NCI-H82 treated with DMSO at 0.1 percent for 48 hours (cell line): ENCODE measurements at regions not wholly inside any gene's neighbourhood (a gene's known extent, or its start where the extent isn't known, plus 50 kb on each side); places are given as distances from the start of the nearest gene placed in this dataset.

ENCODE experiments used
- DNase-seq: peaks from one replicate; lab custom pipeline; 2025; ENCODE audit not compliant: unreplicated experiment; lab: John Stamatoyannopoulos, UW

GRCh38 chr6:113122060-113122459, 735.1 kb upstream of the MARCKS start:
- DNase-seq = no peak

- DNase-seq = no peak
Measured at GRCh38 chr6:113125626-113126025, 731.5 kb upstream of the MARCKS start.

GRCh38 chr6:113127786-113128419, 729.2 kb upstream of the MARCKS start:
- DNase-seq = peak; percentile 92

- no peak for DNase-seq
Measured at GRCh38 chr6:113128661-113129060, 728.5 kb upstream of the MARCKS start.

DNA sequence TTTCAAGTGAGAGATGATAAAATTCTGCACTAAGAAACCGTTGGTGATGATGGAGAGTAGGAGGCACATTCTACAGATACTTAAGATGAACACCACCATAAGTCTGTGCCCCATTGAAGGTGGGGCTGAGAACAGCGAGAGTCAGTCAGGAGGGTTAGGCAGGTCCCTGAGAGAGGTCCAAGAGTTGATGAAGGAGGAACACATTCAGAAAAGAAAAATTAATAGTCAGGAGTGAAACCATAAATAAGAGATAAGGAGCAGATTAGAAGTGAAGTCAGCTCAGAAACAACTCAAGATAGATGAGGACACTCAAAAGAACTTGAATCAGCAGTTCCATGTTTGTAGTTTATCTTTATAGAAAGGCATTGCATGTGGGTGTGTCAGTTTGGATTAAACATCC, 727.2 kb upstream of the MARCKS start:
- no peak for DNase-seq

DNA sequence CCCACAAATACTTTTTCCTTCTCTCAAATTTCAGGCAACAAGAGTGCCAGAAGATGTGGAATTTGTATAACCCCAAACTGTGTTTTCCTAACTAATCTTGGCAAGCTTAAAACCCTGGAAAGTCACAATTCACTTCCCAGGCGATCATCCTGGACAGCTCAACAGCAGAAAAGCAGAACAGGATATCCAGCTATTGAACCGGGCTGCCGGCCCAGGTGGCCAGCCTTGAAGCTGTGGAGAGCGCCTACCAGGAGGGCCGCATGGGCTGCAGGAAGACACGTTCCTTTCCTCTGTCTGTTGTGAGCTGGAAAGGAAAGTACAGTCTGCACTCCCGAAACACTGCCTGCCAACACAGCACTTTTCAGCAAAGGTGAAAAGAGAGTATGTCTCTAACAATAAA, 719.7 kb upstream of the MARCKS start:
- no peak for DNase-seq

GRCh38 chr6:113140721-113141120, 716.4 kb upstream of the MARCKS start:
- DNase-seq = no peak

GRCh38 chr6:113141901-113142300, 715.2 kb upstream of the MARCKS start:
- DNase-seq = peak; percentile 62

- DNase-seq = peak; percentile 43
Measured at GRCh38 chr6:113142671-113143174, 714.4 kb upstream of the MARCKS start.

GRCh38 chr6:113143206-113143605, 713.9 kb upstream of the MARCKS start:
- no peak for DNase-seq

GRCh38 chr6:113144117-113144516, 713.0 kb upstream of the MARCKS start:
- no peak for DNase-seq

- no peak for DNase-seq
Measured at GRCh38 chr6:113146878-113147277, 710.3 kb upstream of the MARCKS start.

DNA sequence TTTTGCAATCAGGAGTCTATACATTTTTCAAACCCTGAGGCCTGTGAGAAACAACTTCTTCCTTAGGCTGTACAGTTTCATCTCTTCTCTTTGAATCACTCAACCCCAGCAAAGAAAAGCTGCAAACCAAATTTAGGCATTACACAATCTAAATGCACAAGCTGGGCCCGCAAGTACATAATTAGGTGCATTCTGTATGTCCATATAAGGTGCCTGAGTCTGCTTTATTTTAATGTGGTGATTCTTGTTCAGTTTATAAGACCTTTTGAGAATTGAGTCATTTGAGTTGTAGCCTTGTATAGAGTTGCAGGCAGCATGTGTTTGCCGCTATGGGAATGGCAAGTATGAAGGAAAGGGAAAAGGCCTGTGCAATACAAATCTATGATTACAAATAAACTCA, 709.6 kb upstream of the MARCKS start:
- no peak for DNase-seq

- DNase-seq = no peak
Measured at GRCh38 chr6:113148566-113148965, 708.6 kb upstream of the MARCKS start.

- DNase-seq = no peak
Measured at GRCh38 chr6:113149511-113149910, 707.6 kb upstream of the MARCKS start.

GRCh38 chr6:113160306-113161017, 696.7 kb upstream of the MARCKS start:
- DNase-seq = no peak

- DNase-seq = no peak
Measured at GRCh38 chr6:113161018-113161315, 696.2 kb upstream of the MARCKS start.

GRCh38 chr6:113162739-113163138, 694.4 kb upstream of the MARCKS start:
- DNase-seq = no peak

DNA sequence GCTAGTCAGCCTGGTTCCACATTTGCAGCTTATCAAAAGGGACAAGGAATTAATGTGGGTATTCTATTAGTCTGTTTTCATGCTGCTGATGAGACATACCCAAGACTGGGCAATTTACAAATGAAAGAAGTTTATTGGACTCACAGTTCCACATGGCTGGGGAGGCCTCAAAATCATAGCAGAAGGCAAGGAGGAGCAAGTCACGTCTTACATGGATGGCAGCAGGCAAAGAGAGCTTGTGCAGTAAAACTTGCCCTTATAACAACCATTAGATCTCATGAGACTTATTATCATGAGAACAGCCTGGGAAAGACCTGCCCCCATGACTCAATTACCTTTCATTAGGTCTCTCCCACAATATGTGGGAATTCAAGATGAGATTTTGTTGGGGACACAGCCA, 689.1 kb upstream of the MARCKS start:
- DNase-seq = no peak

GRCh38 chr6:113169484-113169883, 687.7 kb upstream of the MARCKS start:
- no peak for DNase-seq

- DNase-seq = no peak
Measured at GRCh38 chr6:113170454-113170853, 686.7 kb upstream of the MARCKS start.

DNA sequence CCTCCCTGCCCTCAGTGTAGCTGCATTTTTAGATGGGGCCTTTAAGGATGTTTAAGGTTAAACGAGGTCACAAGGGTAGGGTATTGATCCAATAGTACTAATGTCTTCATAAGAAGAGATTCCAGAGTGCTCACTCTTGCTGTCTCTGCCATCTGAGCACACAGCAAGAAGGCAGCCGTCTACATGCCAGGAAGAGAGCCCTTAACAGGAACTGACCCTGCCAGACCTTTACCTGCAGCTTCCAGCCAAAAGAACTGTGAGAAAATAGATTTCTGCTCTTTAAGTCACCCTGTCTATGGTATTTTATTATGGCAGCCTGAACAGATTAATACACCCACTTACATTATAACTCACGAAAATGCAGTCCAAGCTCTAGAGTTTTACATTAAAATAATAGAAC, 685.3 kb upstream of the MARCKS start:
- DNase-seq = no peak

GRCh38 chr6:113172531-113172966, 684.6 kb upstream of the MARCKS start:
- no peak for DNase-seq
